Activated T-cell treated with anti-CD3 and anti-CD28 coated beads, Interleukin-2, amount 50 U/mL, for 4 hours (primary cell): ENCODE measurements at regions not wholly inside any gene's neighbourhood (a gene's known extent, or its start where the extent isn't known, plus 50 kb on each side); places are given as distances from the start of the nearest gene placed in this dataset.
"Not testable (repeated sequence)": the region's sequence is repeated elsewhere in the genome, so short reads cannot be mapped to it uniquely, and the experiment has no call there.

Experiments used
- ATAC-seq, 2 donors: fragments of 200-7000 bp; cut with Tn5 transposase; one replicate each; pipeline ENCODE4 v1.10.0; 2021
- DNase-seq: peaks from one replicate; pipeline ENCODE4 v3.0.0-alpha.2; 2020
- H3K27me3 Mint-ChIP-seq: one replicate; pipeline ENCODE4 v1.8.0; 2021; ENCODE audit warnings: low read depth, mixed read lengths
- H3K36me3 Mint-ChIP-seq: one replicate; pipeline ENCODE4 v1.8.0; 2022; ENCODE audit warnings: mixed read lengths; ENCODE audit not compliant: insufficient read depth
- H3K4me1 Mint-ChIP-seq: one replicate; pipeline ENCODE4 v1.8.0; 2021; ENCODE audit warnings: low read depth, mixed read lengths
- H3K4me3 Mint-ChIP-seq: one replicate; pipeline ENCODE4 v1.8.0; 2021; ENCODE audit warnings: mild to moderate bottlenecking, moderate library complexity, mixed read lengths
- H3K9me3 Mint-ChIP-seq: one replicate; pipeline ENCODE4 v1.8.0; 2021; ENCODE audit warnings: mixed read lengths

DNA sequence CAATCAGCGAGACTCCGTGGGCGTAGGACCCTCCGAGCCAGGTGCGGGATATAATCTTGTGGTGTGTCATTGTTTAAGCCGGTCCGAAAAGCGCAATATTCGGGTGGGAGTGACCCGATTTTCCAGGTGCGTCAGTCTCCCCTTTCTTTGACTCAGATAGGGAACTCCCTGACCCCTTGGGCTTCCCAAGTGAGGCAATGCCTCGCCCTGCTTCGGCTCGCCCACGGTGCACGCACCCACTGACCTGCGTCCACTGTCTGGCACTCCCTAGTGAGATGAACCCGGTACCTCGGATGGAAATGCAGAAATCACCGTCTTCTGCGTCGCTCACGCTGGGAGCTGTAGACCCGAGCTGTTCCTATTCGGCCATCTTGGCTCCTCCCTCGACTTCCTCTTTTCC, 1029.6 kb downstream of the TLE1 start:
- not testable (repeated sequence) for H3K4me3 Mint-ChIP-seq, H3K4me1 Mint-ChIP-seq, DNase-seq, H3K9me3 Mint-ChIP-seq, H3K27me3 Mint-ChIP-seq, H3K36me3 Mint-ChIP-seq, ATAC-seq

DNA sequence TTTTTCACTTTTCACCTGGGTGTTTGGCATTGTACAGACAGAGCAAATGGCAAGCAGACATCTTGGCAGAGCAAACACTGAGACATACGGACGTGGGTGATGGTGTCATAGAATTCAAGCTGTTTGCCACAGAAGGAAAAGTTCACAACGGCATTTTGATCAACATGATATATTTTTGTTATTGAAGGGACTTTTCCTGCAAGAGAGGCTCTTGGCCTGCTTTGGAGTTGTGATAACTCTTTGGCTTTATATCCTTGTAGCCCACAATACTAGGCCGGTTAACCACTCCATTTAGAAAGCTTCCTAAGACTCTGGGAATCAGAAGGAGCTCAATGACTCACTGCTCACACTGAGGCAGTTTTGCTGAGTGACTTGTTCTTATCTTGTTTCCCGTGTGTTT, 1038.3 kb downstream of the TLE1 start:
- no peak overlapping the region for H3K4me3 Mint-ChIP-seq
- H3K9me3 Mint-ChIP-seq, result peaks cover 6% of the 10 kb centered on the region
- no peak for ATAC-seq
- no peaks in the 10 kb centered on the region for H3K36me3 Mint-ChIP-seq
- no peak for DNase-seq
- H3K27me3 Mint-ChIP-seq, result no peaks in the 10 kb centered on the region
- H3K4me1 Mint-ChIP-seq, result no peaks in the 10 kb centered on the region

DNA sequence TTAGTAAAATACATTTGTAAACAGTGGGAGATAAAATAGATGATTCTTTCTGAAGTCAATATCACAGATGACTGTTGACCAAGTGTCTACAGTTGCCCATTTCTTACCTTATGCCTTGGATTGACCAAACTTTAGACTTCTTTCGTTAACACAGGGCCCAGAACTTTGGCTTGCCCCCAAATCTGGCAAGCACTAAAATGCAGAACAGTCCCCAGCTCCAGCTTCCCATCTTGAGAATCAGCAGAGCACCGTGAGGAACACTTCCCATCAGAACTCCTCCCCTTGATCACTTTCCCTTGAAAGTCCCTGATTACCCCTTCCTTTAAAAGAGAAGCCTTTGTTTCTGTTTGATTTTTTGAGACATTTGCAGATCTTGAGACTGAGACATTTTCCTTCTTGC, 1039.9 kb downstream of the TLE1 start:
- H3K36me3 Mint-ChIP-seq, result no peaks in the 10 kb centered on the region
- ATAC-seq (no peak), DNase-seq (no peak)
- H3K4me1 Mint-ChIP-seq, result no peaks in the 10 kb centered on the region
- H3K9me3 Mint-ChIP-seq, result peaks cover 6% of the 10 kb centered on the region
- H3K27me3 Mint-ChIP-seq, result no peaks in the 10 kb centered on the region
- H3K4me3 Mint-ChIP-seq, result no peak overlapping the region

DNA sequence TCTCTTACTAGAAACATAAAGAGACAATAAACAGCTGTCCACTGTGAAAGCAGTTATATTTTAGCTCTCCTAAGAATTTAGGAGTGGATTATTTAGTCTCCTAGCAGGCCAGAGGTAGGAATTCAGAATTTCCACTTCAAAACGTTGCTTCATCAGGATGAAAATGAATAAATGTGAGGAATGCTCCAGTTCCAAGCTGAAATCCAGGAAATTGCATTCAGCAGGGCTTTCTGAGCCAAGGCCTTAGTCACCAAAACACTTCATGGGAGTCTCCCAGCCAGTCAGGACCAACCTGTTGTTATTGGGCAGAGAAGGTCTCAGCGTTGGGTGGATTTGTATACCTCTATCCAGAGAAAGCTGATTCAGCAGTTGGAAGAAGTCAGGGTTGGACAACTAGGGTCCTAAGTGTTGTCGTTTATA, 1040.3 kb downstream of the TLE1 start:
- no peak for ATAC-seq
- Mint-ChIP-seq H3K27me3 (no peaks in the 10 kb centered on the region), H3K9me3 (peaks cover 6% of the 10 kb centered on the region), H3K36me3 (no peaks in the 10 kb centered on the region), H3K4me1 (no peaks in the 10 kb centered on the region), H3K4me3 (no peak overlapping the region)
- DNase-seq, result no peak

DNA sequence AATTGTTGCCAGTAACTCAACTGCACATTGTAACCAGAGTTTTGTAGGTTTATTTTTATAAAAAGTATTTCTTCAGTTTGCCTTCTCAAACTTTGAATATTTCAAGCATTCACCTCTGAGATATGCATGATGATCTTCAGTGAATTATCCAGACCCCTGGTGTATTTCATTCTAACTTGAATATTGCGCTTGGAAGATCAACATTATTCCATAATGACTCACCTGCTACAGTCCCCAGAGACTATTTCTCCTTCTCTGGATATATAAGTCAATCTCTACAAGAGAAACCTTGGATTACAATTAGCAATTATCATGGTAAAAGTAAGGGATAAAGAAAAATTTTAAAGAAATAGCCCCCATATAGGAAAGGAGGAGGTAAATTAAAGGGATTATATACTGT, 1041.0 kb downstream of the TLE1 start:
- Mint-ChIP-seq H3K36me3 (no peaks in the 10 kb centered on the region), H3K9me3 (peaks cover 9% of the 10 kb centered on the region), H3K27me3 (no peaks in the 10 kb centered on the region), H3K4me3 (no peak overlapping the region), H3K4me1 (no peaks in the 10 kb centered on the region)
- no peak for ATAC-seq
- no peak for DNase-seq

DNA sequence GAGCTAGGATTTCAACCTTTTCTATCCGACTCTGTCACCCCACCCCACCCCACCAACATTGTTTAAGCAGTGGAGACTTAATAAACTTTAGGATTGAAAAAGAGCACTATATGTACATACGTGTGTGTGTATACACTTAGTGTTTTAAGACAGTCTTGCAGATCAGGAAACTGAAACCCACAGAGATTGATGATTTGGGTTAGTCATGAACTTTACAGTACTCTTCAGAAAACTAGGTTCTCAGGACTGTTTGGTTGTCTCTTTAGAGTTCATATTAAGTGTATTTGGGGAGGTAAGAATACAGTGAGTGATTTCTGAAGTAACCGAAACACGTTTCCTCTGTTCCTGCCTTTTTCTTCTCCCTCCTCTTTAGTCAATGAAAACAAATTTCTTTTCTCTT, 1043.1 kb downstream of the TLE1 start:
- Mint-ChIP-seq H3K4me3 (no peak overlapping the region), H3K4me1 (no peaks in the 10 kb centered on the region), H3K36me3 (no peaks in the 10 kb centered on the region), H3K9me3 (peaks cover 9% of the 10 kb centered on the region), H3K27me3 (no peaks in the 10 kb centered on the region)
- ATAC-seq (no peak), DNase-seq (no peak)

DNA sequence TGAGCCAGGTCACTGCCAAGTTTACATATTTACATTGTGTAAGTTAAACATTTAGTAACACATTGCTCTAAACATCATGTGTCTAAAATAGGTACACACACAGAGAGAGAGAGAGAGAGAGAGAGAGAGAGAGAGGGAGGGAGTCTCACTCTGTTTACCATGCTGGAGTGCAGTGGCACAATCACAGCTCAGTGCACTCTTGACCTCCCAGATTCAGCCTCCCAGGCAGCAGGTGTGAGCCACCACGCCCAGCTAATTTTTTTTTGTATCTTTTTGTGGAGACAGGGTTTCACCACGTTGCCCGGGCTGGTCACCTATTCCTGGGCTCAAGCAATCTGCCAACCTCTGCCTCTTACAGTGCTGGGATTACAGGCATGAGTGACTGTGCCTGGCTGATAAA, 1045.3 kb downstream of the TLE1 start:
- Mint-ChIP-seq H3K27me3 (no peaks in the 10 kb centered on the region), H3K4me3 (no peak overlapping the region), H3K4me1 (no peaks in the 10 kb centered on the region), H3K36me3 (no peaks in the 10 kb centered on the region), H3K9me3 (peaks cover 10% of the 10 kb centered on the region)
- DNase-seq (no peak), ATAC-seq (no peak)

DNA sequence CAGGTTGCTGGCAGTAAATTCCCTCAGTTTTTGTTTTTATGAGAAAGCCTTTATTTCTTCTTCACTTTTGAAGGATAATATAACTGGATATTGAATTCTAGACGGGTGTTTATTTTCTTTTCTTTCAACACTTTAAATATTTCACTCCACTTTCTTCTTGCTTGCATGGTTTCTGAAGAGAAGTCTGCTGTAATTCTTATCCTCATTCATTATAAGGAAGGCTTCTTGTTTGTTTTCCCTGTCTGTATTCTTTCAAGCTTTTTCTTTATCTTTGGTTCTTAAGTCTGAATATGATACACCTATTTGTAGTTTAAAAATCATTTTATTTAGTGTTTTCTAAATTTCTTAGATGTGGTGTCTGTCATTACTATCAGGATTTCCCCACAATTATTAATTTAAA, 1054.3 kb downstream of the TLE1 start:
- Mint-ChIP-seq H3K4me3 (no peak overlapping the region), H3K36me3 (no peaks in the 10 kb centered on the region), H3K27me3 (no peaks in the 10 kb centered on the region), H3K4me1 (no peaks in the 10 kb centered on the region), H3K9me3 (peaks cover 23% of the 10 kb centered on the region)
- no peak for DNase-seq
- ATAC-seq, result no peak

DNA sequence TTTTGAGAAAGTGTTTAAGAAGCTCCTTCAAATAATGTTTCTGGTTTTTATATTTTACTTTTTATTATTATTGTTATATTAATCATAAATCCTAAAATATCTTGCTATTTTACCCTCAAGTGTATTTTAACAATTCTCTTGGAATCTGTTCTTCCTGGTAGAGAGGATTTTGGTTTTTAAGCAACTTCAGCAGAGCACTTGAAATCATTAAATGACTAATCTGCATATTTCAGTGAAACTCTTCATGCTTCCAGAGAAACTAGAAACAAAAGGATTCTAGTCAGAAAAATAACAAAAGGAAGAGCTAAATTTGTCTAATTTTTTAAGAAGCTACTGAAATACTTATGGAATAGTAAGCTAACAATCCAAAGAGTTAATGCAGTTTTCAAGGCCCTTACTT, 1057.3 kb downstream of the TLE1 start:
- no peaks in the 10 kb centered on the region for H3K36me3 Mint-ChIP-seq
- no peaks in the 10 kb centered on the region for H3K27me3 Mint-ChIP-seq
- peaks cover 16% of the 10 kb centered on the region for H3K9me3 Mint-ChIP-seq
- no peaks in the 10 kb centered on the region for H3K4me1 Mint-ChIP-seq
- DNase-seq (no peak), ATAC-seq (no peak)
- H3K4me3 Mint-ChIP-seq, result no peak overlapping the region

DNA sequence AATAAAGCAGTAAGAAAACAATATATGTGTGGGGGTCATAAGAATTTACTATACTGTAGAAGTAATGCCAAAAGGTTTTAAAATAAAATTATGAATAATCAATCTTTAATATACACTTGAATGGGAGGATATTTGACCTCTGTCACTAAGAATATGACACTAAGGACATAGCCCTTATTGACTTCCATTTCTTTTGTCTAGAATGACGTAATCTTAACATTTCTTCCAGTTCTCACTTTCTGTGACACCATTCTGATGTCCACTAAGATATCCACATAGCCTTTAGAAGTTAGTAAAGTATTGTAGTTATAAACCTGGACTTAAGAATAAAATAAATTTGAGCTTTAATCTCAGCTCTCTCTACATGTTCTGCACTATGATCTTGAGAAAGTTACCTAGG, 1050.7 kb downstream of the TLE4 start:
- ATAC-seq, result no peak
- Mint-ChIP-seq H3K9me3 (peaks cover 12% of the 10 kb centered on the region), H3K4me3 (no peak overlapping the region), H3K36me3 (no peaks in the 10 kb centered on the region), H3K27me3 (no peaks in the 10 kb centered on the region), H3K4me1 (no peaks in the 10 kb centered on the region)
- DNase-seq, result no peak

DNA sequence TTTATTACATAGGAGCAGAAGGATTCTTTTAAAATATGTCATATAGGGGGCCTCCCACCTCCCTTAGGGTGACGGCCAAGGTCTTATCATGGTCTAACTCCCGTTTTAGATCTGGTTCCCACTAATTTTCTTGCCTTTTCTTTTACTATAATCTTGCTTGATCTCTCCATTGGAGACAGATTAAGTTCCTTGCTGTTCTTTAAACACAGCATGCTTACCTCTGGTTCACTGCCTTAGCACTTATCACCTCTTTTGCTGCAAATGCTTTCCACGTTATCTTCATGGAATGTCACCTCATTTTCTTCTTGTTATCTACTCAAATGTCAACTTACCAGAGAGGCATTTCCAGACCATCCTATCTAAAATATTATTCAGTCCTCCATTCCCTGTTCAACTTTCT, 1047.6 kb downstream of the TLE4 start:
- Mint-ChIP-seq H3K27me3 (no peaks in the 10 kb centered on the region), H3K4me3 (no peak overlapping the region)
- ATAC-seq, result no peak

DNA sequence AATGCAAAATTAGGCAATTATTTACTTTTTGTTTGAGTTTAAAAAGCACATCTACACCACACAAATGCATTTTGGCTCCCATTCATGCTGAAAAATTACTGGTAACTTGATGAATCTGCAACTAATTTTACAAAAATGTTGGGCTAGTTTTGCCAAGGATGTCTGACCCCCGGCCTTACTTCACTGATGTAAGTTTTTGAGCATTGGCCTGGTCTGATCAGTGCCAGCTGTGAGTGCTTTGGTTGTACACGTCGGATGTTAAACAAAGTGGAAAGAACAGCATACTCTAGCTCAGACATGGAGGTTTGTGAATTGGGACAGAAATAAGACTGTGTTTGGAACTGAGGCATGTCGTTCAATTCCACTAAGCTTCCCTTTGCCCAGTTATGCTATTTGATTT, 1044.2 kb downstream of the TLE4 start:
- Mint-ChIP-seq H3K4me3 (no peak overlapping the region), H3K9me3 (peaks cover 17% of the 10 kb centered on the region), H3K27me3 (no peaks in the 10 kb centered on the region), H3K4me1 (no peaks in the 10 kb centered on the region), H3K36me3 (no peaks in the 10 kb centered on the region)
- DNase-seq, result no peak
- ATAC-seq, result no peak

More for the DNA sequence above, 1047.6 kb downstream of the TLE4 start:
- no peaks in the 10 kb centered on the region for H3K4me1 Mint-ChIP-seq
- H3K9me3 Mint-ChIP-seq, result peaks cover 14% of the 10 kb centered on the region
- no peak for DNase-seq
- H3K36me3 Mint-ChIP-seq, result no peaks in the 10 kb centered on the region

DNA sequence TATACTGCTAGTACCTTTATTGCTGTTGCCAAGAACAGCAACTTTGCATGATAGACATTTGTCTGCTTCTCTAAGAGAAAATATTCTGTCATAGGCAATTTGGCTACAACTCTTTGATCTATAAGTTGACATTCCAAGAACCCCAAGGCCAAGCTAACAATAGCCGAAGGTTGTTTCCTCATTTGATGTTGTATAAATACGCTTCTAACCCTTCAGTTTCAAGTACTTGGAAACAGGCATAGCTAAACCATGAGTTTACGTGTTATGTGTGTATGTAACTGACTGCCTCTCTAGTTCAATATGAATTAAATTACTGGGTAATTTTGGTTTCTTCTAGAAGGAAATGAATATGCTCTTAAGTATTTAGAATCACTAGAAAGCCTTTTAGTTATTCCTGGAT, 1034.0 kb downstream of the TLE4 start:
- peaks cover 7% of the 10 kb centered on the region for H3K9me3 Mint-ChIP-seq
- H3K4me1 Mint-ChIP-seq, result no peaks in the 10 kb centered on the region
- no peaks in the 10 kb centered on the region for H3K27me3 Mint-ChIP-seq
- H3K36me3 Mint-ChIP-seq, result no peaks in the 10 kb centered on the region
- no peak for ATAC-seq
- no peak overlapping the region for H3K4me3 Mint-ChIP-seq
- DNase-seq, result no peak

DNA sequence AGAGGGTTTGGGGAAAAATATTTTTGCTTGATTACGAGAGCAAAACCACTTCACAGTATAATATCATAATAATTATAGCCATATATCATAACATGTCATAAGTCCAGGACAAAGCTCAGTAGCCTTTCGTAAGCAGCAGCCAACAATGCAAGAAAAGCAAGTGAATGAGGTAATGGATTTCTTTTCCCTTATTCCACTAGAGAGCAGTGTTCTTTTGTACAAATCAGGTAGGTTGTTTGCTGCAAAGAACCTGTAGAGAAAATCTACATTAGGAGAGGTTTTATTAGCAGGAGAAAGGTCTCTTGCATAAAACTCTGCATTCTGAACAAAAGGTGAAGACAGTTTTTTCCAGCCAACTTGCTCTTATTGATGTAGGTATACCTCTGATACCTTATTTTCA, 1033.4 kb downstream of the TLE4 start:
- DNase-seq, result no peak
- H3K9me3 Mint-ChIP-seq, result peaks cover 10% of the 10 kb centered on the region

DNA sequence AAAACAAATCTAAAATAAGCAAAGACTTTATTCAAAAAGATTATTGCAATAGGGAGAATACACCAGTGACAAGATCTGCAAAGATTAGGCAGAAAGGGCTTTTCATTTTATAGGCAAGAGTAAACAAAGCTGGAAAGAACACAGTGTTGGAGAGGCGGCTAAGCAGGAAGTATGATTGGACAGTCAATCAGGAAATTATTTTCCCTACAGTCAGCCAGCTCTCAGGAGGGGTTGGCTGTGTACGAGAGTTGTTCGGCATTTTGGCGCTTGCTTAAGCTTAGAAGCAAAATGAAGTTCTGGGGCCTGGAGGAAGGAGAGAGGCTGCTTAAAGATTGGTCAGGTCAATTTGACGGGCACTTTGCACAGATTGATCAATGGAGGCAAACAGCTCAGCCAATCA, 1030.5 kb downstream of the TLE4 start:
- ATAC-seq (no peak), DNase-seq (no peak)
- Mint-ChIP-seq H3K4me3 (no peak overlapping the region), H3K4me1 (no peaks in the 10 kb centered on the region), H3K36me3 (no peaks in the 10 kb centered on the region), H3K9me3 (peaks cover 19% of the 10 kb centered on the region), H3K27me3 (no peaks in the 10 kb centered on the region)

More for the DNA sequence above, 1033.4 kb downstream of the TLE4 start:
- Mint-ChIP-seq H3K27me3 (no peaks in the 10 kb centered on the region), H3K4me1 (no peaks in the 10 kb centered on the region), H3K4me3 (no peak overlapping the region), H3K36me3 (no peaks in the 10 kb centered on the region)
- ATAC-seq, result no peak

DNA sequence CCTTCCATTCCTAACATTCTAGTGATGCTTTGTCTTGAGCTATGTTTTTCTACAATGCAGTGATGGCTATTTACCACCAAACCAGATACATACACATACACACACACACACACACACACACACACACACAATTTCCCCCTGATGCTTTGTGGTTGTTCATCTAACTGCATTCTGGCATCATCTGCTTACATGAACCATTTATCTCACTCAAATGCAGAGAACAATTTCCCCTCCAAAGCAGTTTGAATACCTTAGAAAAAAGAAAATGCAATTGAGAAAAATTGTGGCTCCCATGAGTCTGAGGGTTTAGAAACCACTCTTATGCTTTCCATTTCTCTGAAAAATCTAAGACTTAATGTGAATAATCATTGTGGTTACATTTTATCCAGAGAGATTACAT, 1024.8 kb downstream of the TLE4 start:
- H3K36me3 Mint-ChIP-seq, result no peaks in the 10 kb centered on the region
- H3K4me1 Mint-ChIP-seq, result no peaks in the 10 kb centered on the region
- H3K9me3 Mint-ChIP-seq, result peaks cover 12% of the 10 kb centered on the region
- H3K4me3 Mint-ChIP-seq, result no peak overlapping the region
- no peaks in the 10 kb centered on the region for H3K27me3 Mint-ChIP-seq
- no peak for DNase-seq
- no peak for ATAC-seq
